HL-60 (cell line): ENCODE measurements at regions not wholly inside any gene's neighbourhood (a gene's known extent, or its start where the extent isn't known, plus 50 kb on each side); places are given as distances from the start of the nearest gene placed in this dataset.

Experiments used
- DNase-seq, 2 experiments: peaks; one replicate each; pipeline ENCODE4 v3.0.0-alpha.2; 2010 to 2020; ENCODE audit warnings: low read depth in 1 of 2, low spot score in 1 of 2
- H3K27ac ChIP-seq: fragments of 250-450 bp; sonication (Bioruptor Pico); replicated peaks from 2 replicates; pipeline ENCODE4 v1.5.1; 2020; ENCODE audit warnings: mild to moderate bottlenecking, moderate library complexity
- H3K27me3 ChIP-seq: fragments of 250-450 bp; sonication (Bioruptor Pico); 2 replicates; pipeline ENCODE4 v1.5.1; 2021; ENCODE audit warnings: mild to moderate bottlenecking, moderate library complexity; ENCODE audit not compliant: insufficient read depth, poor library complexity, severe bottlenecking
- H3K4me3 ChIP-seq: replicated peaks from 2 replicates; pipeline ENCODE4 v1.5.1; 2011; ENCODE audit warnings: mild to moderate bottlenecking, control low read depth, low read length; ENCODE audit not compliant: insufficient read depth
- GABPA ChIP-seq: IDR thresholded peaks from 2 replicates; pipeline ENCODE4 v1.6.1; 2012; ENCODE audit warnings: low read depth
- POLR2AphosphoS5 ChIP-seq: IDR thresholded peaks from 2 replicates; pipeline ENCODE4 v1.6.1; 2012; ENCODE audit warnings: low read depth
- SPI1 ChIP-seq: IDR thresholded peaks from 2 replicates; pipeline ENCODE4 v1.6.1; 2012; ENCODE audit warnings: low read depth, mild to moderate bottlenecking, borderline replicate concordance
- TF ChIP-seq, protein P1 (sequence below): IDR thresholded peaks from 2 replicates; pipeline ENCODE4 v1.6.1; 2012; ENCODE audit warnings: low read depth; ENCODE audit not compliant: insufficient replicate concordance
- TF ChIP-seq, protein P2 (sequence below): IDR thresholded peaks from one replicate; pipeline ENCODE4 v1.5.1; 2011; ENCODE audit warnings: low read length, control low read depth, inconsistent platforms; ENCODE audit not compliant: insufficient read depth

DNA sequence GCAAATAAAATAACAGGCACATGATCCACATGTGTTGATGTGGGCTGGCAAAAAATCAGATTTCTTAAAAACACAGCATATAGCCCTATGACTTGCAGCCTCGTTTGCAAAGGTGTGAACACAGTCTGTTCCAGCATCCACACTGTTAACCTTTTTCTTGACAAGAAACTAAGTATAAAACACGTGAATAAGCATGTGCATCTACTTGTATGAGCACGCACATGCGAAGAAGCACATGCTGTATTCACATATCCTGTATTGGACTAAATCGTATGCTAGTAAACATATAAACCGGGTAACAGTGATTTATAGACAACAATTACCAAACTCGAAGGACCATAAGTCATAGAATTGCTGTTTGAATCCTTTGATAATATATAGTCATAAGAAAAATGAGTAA, 218.7 kb downstream of the HDGFL1 start:
- H3K27ac ChIP-seq: no peak overlapping the region
- TF ChIP-seq, protein P1, sequence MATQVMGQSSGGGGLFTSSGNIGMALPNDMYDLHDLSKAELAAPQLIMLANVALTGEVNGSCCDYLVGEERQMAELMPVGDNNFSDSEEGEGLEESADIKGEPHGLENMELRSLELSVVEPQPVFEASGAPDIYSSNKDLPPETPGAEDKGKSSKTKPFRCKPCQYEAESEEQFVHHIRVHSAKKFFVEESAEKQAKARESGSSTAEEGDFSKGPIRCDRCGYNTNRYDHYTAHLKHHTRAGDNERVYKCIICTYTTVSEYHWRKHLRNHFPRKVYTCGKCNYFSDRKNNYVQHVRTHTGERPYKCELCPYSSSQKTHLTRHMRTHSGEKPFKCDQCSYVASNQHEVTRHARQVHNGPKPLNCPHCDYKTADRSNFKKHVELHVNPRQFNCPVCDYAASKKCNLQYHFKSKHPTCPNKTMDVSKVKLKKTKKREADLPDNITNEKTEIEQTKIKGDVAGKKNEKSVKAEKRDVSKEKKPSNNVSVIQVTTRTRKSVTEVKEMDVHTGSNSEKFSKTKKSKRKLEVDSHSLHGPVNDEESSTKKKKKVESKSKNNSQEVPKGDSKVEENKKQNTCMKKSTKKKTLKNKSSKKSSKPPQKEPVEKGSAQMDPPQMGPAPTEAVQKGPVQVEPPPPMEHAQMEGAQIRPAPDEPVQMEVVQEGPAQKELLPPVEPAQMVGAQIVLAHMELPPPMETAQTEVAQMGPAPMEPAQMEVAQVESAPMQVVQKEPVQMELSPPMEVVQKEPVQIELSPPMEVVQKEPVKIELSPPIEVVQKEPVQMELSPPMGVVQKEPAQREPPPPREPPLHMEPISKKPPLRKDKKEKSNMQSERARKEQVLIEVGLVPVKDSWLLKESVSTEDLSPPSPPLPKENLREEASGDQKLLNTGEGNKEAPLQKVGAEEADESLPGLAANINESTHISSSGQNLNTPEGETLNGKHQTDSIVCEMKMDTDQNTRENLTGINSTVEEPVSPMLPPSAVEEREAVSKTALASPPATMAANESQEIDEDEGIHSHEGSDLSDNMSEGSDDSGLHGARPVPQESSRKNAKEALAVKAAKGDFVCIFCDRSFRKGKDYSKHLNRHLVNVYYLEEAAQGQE: no peak
- TF ChIP-seq SPI1 (no peak), GABPA (no peak), POLR2AphosphoS5 (no peak)
- TF ChIP-seq, protein P2, sequence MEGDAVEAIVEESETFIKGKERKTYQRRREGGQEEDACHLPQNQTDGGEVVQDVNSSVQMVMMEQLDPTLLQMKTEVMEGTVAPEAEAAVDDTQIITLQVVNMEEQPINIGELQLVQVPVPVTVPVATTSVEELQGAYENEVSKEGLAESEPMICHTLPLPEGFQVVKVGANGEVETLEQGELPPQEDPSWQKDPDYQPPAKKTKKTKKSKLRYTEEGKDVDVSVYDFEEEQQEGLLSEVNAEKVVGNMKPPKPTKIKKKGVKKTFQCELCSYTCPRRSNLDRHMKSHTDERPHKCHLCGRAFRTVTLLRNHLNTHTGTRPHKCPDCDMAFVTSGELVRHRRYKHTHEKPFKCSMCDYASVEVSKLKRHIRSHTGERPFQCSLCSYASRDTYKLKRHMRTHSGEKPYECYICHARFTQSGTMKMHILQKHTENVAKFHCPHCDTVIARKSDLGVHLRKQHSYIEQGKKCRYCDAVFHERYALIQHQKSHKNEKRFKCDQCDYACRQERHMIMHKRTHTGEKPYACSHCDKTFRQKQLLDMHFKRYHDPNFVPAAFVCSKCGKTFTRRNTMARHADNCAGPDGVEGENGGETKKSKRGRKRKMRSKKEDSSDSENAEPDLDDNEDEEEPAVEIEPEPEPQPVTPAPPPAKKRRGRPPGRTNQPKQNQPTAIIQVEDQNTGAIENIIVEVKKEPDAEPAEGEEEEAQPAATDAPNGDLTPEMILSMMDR: no peak
- H3K4me3 ChIP-seq: no peak overlapping the region
- DNase-seq: no peak
- no peaks in the 10 kb centered on the region for H3K27me3 ChIP-seq

DNA sequence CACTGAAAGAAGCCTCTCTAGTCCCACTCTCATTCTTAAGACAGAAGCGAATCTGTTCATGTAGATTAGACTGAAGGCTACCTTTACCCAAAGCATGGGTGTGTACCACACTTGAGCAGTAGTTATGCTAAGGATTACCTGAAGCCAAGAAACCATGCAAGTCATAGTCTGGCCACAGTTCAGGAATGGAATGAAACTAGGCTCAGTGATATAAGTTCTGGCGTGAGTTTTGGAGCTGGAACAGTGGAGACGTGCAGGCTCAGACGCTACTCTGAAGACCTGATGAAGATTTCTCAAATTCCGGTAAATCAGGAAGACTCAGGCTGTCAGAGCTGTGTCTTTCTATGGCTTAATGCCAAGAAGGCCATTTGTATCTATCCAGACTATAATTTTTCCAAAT, 219.9 kb downstream of the HDGFL1 start:
- Histone ChIP-seq H3K4me3 (no peak overlapping the region), H3K27me3 (no peaks in the 10 kb centered on the region), H3K27ac (no peak overlapping the region)
- TF ChIP-seq, protein P1: no peak
- TF ChIP-seq, protein P2: no peak
- TF ChIP-seq POLR2AphosphoS5 (no peak), SPI1 (no peak), GABPA (no peak)
- DNase-seq: no peak

DNA sequence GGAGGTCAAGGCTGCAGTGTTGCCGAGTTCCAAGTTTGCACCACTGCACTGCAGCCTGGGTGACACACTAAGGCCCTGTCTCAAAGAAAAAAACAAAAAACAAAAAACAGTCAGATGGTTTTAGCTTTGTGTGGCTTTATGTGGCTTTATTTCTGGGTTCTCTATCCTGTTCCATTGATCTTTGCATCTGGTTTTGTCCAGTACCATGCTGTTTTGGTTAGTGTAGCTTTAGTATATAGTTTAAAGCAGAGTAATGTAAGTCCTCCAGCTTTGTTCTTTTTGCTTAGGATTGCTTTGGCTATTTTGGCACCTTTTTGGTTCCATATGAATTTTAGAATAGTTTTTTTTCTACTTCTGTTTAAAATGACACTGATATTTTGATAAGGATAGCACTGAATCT, 225.5 kb downstream of the HDGFL1 start:
- TF ChIP-seq, protein P1: no peak
- no peak for TF ChIP-seq POLR2AphosphoS5
- TF ChIP-seq, protein P2: no peak
- TF ChIP-seq SPI1: no peak

More for the DNA sequence above, 225.5 kb downstream of the HDGFL1 start:
- Histone ChIP-seq H3K27ac (no peak overlapping the region), H3K4me3 (no peak overlapping the region), H3K27me3 (no peaks in the 10 kb centered on the region)
- no peak for DNase-seq
